ENCODE measurements at regions not wholly inside any gene's neighbourhood (a gene's known extent, or its start where the extent isn't known, plus 50 kb on each side); places are given as distances from the start of the nearest gene placed in this dataset.

- TF ChIP-seq, protein P1, sequence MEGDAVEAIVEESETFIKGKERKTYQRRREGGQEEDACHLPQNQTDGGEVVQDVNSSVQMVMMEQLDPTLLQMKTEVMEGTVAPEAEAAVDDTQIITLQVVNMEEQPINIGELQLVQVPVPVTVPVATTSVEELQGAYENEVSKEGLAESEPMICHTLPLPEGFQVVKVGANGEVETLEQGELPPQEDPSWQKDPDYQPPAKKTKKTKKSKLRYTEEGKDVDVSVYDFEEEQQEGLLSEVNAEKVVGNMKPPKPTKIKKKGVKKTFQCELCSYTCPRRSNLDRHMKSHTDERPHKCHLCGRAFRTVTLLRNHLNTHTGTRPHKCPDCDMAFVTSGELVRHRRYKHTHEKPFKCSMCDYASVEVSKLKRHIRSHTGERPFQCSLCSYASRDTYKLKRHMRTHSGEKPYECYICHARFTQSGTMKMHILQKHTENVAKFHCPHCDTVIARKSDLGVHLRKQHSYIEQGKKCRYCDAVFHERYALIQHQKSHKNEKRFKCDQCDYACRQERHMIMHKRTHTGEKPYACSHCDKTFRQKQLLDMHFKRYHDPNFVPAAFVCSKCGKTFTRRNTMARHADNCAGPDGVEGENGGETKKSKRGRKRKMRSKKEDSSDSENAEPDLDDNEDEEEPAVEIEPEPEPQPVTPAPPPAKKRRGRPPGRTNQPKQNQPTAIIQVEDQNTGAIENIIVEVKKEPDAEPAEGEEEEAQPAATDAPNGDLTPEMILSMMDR (IDR thresholded peaks at IDR 0.05; ENCODE audit: poor library complexity, severe bottlenecking), result no peak
- TF ChIP-seq MXI1 (conservative IDR thresholded peaks at IDR 0.05; ENCODE audit: poor library complexity, severe bottlenecking) (no peak), EZH2 (IDR thresholded peaks at IDR 0.05; ENCODE audit: borderline replicate concordance, insufficient read depth, low read length, poor library complexity, severe bottlenecking) (no peak)
These were observed 83.1 kb upstream of the ERRFI1 start for GRCh38 chr1:8109216-8109615.
